ENCODE measurements at regions not wholly inside any gene's neighbourhood (a gene's known extent, or its start where the extent isn't known, plus 50 kb on each side); places are given as distances from the start of the nearest gene placed in this dataset.
"Not testable (repeated sequence)": the region's sequence is repeated elsewhere in the genome, so short reads cannot be mapped to it uniquely, and the experiment has no call there.

DNA sequence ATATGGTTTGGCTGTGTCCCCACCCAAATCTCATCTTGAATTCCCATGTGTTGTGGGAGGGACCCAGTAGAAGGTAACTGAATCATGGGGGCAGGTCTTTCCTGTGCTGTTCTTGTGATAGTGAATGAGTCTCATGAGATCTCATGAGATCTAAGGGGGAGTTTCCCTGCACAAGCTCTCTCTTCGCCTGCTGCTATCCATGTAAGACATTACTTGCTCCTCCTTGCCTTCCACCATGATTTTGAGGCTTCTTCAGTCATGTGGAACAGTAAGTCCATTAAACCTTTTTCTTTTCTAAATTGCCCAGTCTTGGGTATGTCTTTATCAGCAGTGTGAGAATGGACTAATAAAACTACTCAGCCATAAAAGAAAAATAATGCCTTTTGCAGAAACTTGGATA lies 80.8 kb upstream of the SERPINE2 start:
- TF ChIP-seq, protein P1, sequence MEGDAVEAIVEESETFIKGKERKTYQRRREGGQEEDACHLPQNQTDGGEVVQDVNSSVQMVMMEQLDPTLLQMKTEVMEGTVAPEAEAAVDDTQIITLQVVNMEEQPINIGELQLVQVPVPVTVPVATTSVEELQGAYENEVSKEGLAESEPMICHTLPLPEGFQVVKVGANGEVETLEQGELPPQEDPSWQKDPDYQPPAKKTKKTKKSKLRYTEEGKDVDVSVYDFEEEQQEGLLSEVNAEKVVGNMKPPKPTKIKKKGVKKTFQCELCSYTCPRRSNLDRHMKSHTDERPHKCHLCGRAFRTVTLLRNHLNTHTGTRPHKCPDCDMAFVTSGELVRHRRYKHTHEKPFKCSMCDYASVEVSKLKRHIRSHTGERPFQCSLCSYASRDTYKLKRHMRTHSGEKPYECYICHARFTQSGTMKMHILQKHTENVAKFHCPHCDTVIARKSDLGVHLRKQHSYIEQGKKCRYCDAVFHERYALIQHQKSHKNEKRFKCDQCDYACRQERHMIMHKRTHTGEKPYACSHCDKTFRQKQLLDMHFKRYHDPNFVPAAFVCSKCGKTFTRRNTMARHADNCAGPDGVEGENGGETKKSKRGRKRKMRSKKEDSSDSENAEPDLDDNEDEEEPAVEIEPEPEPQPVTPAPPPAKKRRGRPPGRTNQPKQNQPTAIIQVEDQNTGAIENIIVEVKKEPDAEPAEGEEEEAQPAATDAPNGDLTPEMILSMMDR (IDR thresholded peaks at IDR 0.05; ENCODE audit: poor library complexity): not testable (repeated sequence)
- not testable (repeated sequence) for TF ChIP-seq EZH2 (IDR thresholded peaks at IDR 0.05; ENCODE audit: borderline replicate concordance); EZH2phosphoT487 (IDR thresholded peaks at IDR 0.05; ENCODE audit: low read depth, severe bottlenecking, unreplicated experiment)

Measured in hepatocyte (in vitro differentiated cells).